G401 (cell line): ENCODE measurements at regions not wholly inside any gene's neighbourhood (a gene's known extent, or its start where the extent isn't known, plus 50 kb on each side); places are given as distances from the start of the nearest gene placed in this dataset.

Experiments used
- DNase-seq: peaks from one replicate; pipeline ENCODE4 v3.0.0-alpha.2; 2015; ENCODE audit warnings: low spot score
- in situ Hi-C: cut with HindIII; loops from 2 replicates; pipeline ENCODE4 v1.10.0; 2016; ENCODE audit warnings: low sequenced_read_pairs, mixed read lengths

DNA sequence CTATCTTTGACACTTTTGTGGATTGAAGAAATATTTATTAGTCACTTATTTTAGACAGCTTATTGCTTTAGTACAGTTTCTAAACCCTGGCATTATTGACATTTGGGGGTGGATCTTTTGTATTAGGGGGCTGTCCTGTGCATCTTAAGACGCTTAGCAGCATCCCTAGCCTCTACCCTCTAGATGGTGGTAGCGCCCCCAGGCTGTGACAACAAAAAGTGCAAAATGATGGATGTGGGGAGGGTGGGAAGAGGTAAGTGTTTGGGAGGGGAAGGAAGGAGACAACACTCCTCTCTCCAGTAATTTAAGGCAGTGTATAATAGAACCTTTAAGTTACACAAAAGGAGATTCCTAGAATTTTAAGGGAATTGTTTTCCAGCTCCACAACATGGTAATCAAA is 1210.6 kb downstream of the C4orf33 start:
- DNase-seq = no peak
- in situ Hi-C loops = no loop called here

DNA sequence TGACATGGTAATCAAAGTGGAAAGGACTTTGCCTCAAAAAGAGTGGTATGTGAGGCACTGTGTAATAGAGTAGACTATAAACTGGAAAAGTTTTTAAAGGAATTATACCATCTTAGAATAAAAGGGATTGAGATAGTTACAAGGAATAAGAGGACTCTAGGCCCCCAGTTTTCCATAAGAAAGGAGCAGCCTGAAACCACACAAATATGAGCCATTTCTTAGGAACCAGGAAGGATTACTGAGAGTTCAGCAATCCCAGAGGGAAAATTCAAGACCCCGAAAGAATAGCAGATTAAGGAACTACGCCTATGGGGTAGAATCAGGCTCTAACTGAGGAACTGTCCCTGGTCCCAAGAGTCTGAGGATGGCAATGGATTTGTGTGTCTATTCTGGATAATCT is 1213.3 kb downstream of the C4orf33 start:
- in situ Hi-C loops = no loop called here
- DNase-seq = no peak

DNA sequence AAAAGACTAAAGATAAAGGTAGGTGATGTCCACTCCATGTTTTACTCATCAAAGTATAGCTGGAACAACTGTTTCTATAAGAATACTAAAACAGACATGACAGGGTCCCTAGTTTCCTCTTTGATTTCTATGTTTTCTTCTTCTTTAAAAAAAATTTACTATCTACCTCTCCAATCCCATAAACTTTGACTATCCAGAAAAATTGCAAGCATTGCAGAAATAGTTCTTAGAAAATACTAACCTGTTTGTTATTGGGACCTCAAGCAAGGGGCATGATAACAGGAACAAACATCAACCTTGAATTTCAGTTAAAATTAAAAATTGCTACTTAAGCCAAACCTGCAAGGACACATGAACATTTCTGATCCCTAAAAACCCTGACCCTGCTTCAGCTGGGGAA is 1226.5 kb downstream of the C4orf33 start:
- in situ Hi-C loops = no loop called here
- DNase-seq = no peak

DNA sequence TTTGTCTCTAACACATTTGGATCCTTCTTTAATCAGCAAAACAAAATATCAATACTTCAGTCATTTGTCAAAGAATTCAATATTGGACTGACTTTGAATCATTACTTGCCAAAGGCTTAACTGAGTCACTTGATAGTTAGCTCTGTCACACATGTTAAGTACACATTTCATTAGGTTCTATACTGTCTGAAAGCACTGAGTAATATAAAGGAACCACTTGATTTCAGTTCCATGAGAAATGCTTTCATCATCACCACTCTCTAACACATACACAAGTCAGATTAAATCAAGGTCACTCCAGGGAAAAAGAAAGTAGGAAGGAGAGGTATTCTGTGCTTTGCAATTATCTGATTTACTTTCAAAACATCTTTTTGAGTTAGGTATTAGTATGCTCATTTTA is 1233.1 kb downstream of the C4orf33 start:
- no peak for DNase-seq
- in situ Hi-C loops = no loop called here

DNA sequence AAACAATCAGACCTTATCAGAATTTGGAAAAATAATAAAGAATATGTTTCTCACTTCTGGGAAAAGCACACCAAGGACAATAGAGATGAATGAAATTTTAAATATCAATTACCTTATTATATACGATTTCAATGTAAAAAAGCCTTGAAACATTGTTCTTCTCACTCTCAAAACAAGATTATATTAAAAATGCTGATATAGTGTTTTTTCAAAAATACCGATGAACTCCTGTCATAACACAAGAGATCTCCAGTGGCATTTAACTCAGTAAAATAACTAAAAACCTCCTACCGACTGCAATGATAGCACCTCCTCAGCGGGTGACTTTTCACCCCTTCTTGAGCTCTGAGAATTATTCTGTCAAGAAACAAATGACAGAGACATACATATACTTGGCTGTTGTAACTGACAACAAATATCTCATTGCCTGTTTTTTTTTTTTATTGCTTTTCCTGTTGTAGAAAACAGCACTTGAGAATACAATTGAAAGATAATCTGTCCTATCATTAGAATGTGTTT is 1237.3 kb downstream of the C4orf33 start:
- in situ Hi-C loops = no loop called here
- DNase-seq = no peak

DNA sequence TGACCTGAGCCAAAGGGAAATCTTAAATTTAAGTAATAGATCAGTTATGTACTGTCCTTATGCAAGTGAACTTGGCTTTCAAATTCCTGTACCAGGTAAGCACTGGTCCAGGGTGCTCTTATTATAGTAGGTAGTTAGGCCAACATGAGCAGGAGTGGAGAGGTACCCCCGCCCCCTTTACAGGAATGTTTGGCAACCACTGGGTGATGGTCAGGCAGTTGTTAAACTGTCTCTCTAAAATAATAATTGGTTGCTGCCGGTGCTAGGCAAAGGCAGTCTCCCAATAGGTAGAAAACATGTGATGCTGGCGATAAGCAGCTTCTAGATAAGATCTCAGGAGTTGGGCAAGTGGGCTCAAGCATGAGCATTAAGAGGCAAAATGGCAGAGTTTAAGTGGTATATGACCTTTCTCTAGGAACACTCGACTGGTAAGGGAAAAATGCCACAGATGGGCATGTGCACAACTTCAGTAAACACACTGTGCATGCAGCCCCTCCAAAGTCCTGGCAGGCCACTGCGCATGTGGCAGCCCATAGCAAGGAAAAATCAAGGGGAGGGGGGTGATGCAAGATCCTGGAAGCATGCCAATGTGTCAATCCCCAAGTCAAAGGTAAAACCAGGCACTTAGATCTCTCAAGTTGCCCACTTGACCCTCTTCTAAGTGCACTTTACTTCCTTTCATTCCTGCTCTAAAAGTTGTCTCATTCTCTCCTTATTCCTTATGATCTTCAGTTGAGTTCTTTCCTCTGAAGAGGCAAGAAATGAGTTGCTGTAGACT is 1239.7 kb downstream of the C4orf33 start:
- in situ Hi-C loops = no loop called here
- DNase-seq = no peak

DNA sequence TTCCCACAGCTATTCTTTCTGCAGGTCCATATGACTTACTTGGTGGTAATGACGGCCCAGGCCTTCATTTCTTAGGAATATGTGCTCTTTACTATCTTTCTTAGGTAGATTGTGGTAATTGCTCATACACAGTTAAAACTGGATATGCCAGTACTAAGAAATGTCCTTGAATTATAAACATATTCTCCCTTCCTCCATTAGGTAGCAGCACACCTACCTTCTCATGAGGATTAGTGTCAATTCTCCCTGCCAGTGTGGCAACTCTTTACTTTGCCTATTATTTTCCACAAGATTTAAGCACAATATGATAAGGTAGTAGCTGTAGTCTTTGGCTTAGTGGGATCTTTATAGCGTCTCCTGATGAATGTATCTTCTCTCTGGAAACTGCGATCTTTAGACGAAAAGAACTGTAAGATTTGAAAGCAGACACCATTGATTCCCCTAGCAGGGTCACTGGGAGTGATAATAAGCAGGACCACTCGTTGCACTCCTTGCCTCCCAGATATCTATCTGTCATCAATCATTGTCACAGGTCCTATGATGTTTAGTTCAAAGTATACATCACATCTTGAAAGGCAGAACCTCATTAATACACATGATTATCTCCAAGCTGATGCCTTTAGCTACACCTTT is 1240.7 kb downstream of the C4orf33 start:
- in situ Hi-C loops = no loop called here
- no peak for DNase-seq

DNA sequence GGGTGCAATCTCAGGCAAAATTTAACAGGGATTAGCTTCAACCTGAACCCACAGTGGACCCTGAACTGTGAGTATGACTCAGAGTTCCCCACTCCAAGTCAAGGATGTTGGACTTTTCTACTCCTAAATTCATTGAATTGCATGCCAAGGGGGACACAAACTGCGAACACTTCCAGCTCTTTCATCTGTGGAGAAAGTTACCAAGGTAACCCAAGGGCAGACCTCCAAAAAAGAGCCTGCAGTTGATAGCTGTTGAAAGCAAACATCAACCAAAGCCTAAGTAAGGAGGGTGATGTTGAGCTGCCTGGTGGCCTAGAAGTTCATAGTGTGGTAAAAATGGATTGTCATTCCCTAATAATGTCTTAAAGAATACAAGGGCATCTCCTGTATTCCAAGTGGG is 1242.9 kb downstream of the C4orf33 start:
- no peak for DNase-seq
- in situ Hi-C loops = no loop called here

DNA sequence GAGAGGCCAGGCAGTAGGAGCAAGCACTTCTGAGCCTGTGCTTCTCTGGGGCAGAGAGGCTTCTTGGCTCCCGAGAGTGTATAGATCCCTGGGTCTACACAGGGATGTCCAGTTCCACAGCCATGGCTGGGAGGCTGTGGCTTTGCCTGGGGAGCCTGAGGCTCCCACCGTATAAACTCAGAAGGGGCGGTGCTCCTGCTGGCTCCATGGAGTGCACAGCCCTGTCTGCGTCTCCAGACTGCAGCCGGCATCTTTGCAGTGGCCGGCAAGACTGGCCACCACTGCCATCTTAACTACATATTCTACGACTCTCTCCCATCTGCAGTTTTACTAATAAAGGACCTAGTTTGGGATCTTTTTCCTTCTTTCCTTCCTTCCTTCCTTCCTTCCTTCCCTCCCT is 1253.8 kb downstream of the C4orf33 start:
- DNase-seq = no peak
- in situ Hi-C loops = no loop called here

DNA sequence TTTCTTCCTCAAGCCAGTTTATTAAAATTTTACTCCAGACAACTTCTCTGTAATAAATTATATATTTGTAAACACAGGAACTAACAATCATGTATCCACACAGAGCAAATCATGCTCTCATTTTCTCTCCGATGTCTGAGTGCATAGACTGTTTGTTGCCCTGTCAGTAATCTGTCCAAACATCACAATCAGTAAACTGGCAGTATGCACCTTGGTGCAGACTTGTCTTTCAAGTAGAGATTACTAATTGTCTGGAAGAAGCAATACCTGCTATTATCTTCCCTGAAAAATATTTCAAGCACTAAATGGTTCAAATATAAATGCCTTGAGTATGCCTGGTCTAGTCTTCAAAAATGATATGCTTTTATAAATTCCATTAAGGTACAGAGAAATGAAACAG is 1260.9 kb downstream of the C4orf33 start:
- DNase-seq = no peak
- in situ Hi-C loops = no loop called here

DNA sequence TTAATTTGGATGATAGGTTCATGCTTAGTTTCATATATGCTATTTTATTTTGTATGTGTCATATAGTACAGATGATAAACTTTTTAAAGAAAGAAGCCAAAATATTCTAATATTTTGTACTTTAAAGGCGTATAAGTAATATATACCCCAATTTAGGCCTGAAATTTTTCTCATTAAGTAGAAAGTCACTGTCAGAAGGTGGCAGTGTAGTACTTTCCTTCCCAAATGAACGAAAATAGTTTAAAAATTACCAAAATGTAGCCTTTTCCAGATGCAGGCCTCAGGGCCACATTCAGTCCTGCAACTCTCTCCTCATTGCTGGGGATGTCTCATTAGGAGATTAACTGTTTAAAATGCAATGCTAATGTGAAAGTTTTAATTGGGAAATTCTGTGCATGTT is 1263.6 kb downstream of the C4orf33 start:
- in situ Hi-C loops = no loop called here
- peak; percentile 8 for DNase-seq

DNA sequence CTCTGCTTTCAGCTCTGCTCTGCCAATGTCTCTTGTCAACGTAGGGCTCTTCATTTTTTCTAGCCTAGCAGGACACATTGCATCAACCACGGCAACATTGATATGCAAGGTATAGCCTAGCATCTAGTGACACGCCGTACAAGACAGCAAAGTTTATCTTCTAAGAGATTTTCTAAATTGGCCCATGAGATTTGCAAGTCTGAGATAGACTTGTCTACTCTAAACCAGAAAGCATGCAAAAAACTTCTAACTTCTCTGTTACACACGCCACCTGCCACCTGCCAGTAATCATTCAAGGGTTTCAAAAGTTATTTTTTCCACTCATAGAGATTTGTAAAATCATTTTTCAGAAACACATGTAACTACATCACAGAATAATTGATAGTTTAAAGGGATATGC is 1265.7 kb downstream of the C4orf33 start:
- DNase-seq = no peak
- in situ Hi-C loops = no loop called here

DNA sequence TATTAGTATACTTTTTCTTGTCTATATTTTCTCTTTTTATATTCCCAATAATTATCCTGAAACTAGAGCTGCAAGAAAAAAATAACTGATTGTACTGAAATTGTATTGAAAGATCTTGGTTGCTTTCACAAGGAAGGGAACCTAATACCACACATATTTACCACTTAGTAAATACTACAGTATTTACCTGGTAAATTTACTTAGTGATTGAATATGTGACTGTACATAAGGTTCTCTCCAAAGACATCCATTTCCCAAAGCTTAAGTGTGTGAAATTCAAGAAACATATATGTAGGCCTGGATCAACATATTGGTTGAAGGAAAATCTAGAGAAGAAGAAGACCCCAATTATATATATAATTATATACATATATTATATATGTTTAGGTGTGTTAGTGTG is 1272.7 kb downstream of the C4orf33 start:
- DNase-seq = no peak
- in situ Hi-C loops = no loop called here

DNA sequence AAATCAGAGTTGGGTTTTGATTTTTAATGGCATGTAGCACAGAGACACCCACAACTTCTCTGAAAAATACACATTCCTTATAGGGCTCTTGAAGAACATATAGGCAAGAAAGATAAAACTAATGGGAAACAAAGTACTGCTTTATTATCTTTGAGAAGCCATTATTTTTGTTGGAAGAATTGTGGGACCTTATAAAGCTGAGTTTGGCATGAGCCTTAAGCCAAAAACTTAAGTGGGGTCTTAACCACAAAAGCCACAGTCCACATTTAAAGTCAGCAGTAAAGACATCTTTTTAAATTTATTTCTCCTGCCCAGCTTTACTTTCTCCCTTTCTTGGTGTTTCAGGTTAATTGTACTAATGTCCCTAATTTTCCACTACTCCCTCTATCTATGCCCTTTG is 1297.3 kb downstream of the C4orf33 start:
- DNase-seq = no peak
- in situ Hi-C loops = no loop called here

DNA sequence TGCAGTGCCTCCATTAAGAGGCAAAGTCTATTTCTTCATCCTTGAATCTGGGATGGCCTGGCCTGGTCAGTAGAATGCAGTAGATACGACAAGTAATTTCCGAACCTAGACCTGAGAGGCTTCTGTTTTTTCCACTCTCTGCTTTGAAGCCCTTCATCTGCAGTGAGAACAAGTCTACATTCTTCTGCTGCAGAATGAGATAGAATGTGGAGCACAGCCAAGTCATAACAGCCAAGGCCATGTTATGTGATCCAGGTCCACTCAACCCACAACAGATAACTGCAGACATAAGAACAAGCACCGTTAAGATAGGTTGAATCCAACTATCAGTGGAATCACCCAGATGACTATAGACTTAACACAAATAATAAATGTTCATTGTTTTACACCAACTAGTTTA is 1297.7 kb downstream of the C4orf33 start:
- DNase-seq = no peak
- in situ Hi-C loops = no loop called here

DNA sequence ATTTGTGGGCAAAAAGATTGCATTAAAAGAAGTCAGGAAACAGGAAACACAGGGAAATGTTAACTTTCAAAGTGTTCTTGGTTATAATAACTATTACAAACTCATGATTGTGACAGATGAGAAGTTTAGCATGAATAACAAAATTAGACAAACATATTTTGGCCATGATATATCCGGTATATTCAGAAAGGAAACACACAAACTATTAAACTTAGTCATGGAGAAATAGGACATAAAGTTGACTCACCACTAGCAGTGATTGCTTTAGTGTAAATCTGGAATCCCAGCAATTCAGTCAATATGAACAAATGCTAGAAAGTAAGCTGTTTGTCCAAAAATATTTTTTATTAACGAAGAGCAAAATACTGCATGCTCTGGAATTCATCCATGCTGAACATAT is 1299.9 kb downstream of the C4orf33 start:
- DNase-seq = no peak
- in situ Hi-C loops = no loop called here

DNA sequence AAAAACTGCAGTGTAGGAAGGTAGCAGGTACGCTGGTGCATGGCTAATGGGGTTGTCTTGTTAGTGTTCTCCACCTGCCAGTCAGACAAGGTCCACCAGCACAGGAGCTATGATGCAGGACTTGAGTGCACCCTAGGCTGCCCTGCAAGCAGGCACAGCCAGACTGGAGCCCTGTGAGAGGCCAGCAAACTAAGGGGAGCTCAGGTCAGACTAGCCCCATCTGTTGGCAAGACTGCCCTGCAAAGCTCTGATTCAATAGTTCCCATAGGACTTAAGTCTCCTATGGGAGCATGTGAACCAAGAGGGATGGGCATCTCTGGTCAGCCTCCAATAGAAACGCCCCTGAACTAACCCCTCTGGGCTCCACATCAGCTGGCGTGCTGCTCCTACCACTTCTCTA is 1307.3 kb downstream of the C4orf33 start:
- DNase-seq = no peak
- in situ Hi-C loops = no loop called here

DNA sequence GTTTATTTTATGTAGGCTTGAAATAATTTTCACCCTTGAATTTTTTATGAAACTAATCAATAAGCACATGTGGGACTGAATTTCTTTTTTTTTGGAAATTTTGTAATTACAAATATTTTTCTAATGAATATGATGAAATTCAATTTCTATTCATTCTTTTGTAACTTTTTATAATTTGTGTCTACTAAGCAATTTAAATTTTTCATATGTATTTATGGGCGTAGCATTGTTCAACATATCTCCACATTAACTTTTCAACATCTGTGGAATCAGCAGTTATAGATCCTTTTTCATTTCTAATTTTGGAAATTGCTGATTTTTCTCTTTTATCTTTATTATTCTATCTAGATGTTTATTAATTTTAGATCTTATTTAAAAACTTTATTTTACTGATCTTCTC is 1320.3 kb downstream of the C4orf33 start:
- in situ Hi-C loops = no loop called here
- DNase-seq = no peak

DNA sequence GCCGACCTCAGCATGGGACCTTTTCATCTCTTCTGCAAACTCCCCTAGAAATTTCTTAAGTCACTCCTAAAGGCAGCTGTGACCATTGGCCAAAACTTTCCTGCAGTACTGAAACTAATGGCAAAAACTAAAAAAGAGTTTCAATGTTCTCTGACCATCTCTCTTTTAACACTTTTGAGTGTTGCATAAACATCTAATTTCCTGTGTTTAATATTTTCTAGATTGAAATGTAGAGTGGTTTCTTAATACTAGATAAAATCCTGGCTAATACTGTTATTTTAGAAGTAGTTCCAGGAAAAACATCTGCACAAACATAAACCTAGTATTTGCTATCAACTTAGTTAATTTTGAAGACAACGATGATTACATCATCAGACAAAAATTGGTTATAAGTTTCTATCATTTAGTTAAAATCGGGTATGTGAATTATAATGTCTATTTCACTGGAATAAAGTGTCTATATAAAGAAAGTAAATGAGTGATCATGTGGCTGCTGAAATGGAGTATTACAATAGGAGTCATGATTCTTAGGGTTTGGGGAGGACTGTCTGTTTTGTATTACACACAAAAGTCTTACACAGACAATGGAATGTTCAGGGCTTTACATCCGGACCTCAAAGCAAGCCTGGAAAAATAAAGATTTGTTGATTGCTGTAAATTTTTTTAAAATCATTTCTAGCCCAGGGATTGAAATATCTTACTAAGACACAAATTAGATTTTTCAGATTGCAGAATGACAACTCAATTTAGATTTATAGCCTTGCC is 1323.4 kb downstream of the C4orf33 start:
- in situ Hi-C loops = no loop called here
- no peak for DNase-seq

DNA sequence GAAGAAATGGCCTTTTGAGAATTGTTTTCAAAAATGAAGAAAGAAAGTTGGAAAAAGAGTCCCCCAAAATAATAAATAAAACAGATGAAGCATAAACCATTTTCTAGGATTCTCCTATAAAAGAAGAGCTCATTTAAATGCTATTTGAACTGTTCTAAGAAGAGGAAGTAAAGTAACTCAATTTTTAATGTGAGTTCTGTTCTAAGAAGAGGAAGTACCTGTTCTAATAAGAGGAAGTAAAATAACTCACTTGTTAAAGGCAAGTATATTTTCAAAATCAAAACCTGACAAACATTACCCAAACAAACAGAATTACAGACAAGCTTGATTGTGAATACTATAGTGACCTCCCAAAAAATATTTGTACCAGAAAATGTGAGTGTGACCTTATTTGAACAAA is 1326.3 kb downstream of the C4orf33 start:
- DNase-seq = no peak
- in situ Hi-C loops = no loop called here
